NOMO-1 (cell line): ENCODE measurements at regions not wholly inside any gene's neighbourhood (a gene's known extent, or its start where the extent isn't known, plus 50 kb on each side); places are given as distances from the start of the nearest gene placed in this dataset.
"Not testable (repeated sequence)": the region's sequence is repeated elsewhere in the genome, so short reads cannot be mapped to it uniquely, and the experiment has no call there.

Source experiments
- DNase-seq, 2 experiments: peaks; one replicate each; lab custom pipeline; 2025; ENCODE audit not compliant: unreplicated experiment in 2 of 2; lab: John Stamatoyannopoulos, UW

- DNase-seq: no peak
Observed at GRCh38 chr1:58966103-58966916, 182.5 kb upstream of the JUN start.

- DNase-seq: no peak
Observed at GRCh38 chr1:58966917-58967740, 183.3 kb upstream of the JUN start.

GRCh38 chr1:58968360-58968952 is 184.6 kb upstream of the JUN start:
- no peak for DNase-seq

GRCh38 chr1:58969176-58969575 is 185.3 kb upstream of the JUN start:
- not testable (repeated sequence) for DNase-seq

GRCh38 chr1:58971629-58972140 is 187.8 kb upstream of the JUN start:
- DNase-seq: no peak

- DNase-seq: no peak
Observed at GRCh38 chr1:58975888-58976287, 192.0 kb upstream of the JUN start.

- DNase-seq: no peak
Observed at GRCh38 chr1:58976294-58976693, 192.4 kb upstream of the JUN start.

GRCh38 chr1:58977598-58977997 is 193.8 kb upstream of the JUN start:
- no peak for DNase-seq

GRCh38 chr1:58978096-58978495 is 194.2 kb upstream of the JUN start:
- peak in 1 of 2 experiments; percentile 12 for DNase-seq

GRCh38 chr1:58979086-58979485 is 195.2 kb upstream of the JUN start:
- DNase-seq: peak; percentile 35 to 57

GRCh38 chr1:58979677-58980076 is 195.8 kb upstream of the JUN start:
- no peak for DNase-seq

GRCh38 chr1:58981392-58981791 is 197.5 kb upstream of the JUN start:
- no peak for DNase-seq

GRCh38 chr1:58982259-58982998 is 198.6 kb upstream of the JUN start:
- no peak for DNase-seq

- peak in 1 of 2 experiments; percentile 40 for DNase-seq
Observed at GRCh38 chr1:58983162-58983561, 199.3 kb upstream of the JUN start.

GRCh38 chr1:58983633-58984245 is 199.9 kb upstream of the JUN start:
- no peak for DNase-seq

- DNase-seq: no peak
Observed at GRCh38 chr1:58986996-58987767, 203.3 kb upstream of the JUN start.

- DNase-seq: no peak
Observed at GRCh38 chr1:58988752-58989151, 204.9 kb upstream of the JUN start.

GRCh38 chr1:58989845-58990244 is 206.0 kb upstream of the JUN start:
- no peak for DNase-seq

- DNase-seq: no peak
Observed at GRCh38 chr1:58991305-58991704, 207.5 kb upstream of the JUN start.
